IMR-90 (cell line): ENCODE measurements at regions not wholly inside any gene's neighbourhood (a gene's known extent, or its start where the extent isn't known, plus 50 kb on each side); places are given as distances from the start of the nearest gene placed in this dataset.

ENCODE experiments used
- ATAC-seq: fragments of 200-7000 bp; cut with Tn5 transposase; 2 replicates; pipeline ENCODE4 v1.9.1; 2020; ENCODE audit warnings: low read depth, mild to moderate bottlenecking, moderate library complexity
- BruUV-seq: library from RNA; stranded (reverse); fragments of 400-500 nt; replicated peaks from 2 replicates; lab custom pipeline; 2021; lab: Mats Ljungman, UMichigan
- CTCF ChIA-PET: fragments of 300-600 bp; formaldehyde crosslinking; extraction: SDS; loops from one replicate; lab custom pipeline; 2021; ENCODE audit warnings: antibody characterized with exemption; lab: Yijun Ruan, JAX
- POLR2A ChIA-PET: fragments of 300-600 bp; sonication (Branson Sonifier 250); formaldehyde crosslinking; loops from one replicate; lab custom pipeline; 2022; ENCODE audit warnings: antibody characterized with exemption; ENCODE audit not compliant: unreplicated experiment; lab: Charles Lee
- DNase-seq: peaks from one replicate; pipeline ENCODE4 v3.0.0; 2013
- H2AFZ ChIP-seq: replicated peaks from 2 replicates; pipeline ENCODE3; 2013; ENCODE audit warnings: low read length, mild to moderate bottlenecking; ENCODE audit not compliant: poor library complexity
- H2AK5ac ChIP-seq: 2 replicates; pipeline ENCODE4 v1.6.1; 2013; ENCODE audit warnings: low read depth, low read length, inconsistent platforms
- H2AK9ac ChIP-seq: replicated peaks from 2 replicates; pipeline ENCODE3; 2013; ENCODE audit warnings: mild to moderate bottlenecking, low read depth, low read length, moderate library complexity; ENCODE audit not compliant: poor library complexity
- H2BK120ac ChIP-seq: 2 replicates; pipeline ENCODE4 v1.6.1; 2013; ENCODE audit warnings: low read depth, low read length, inconsistent platforms
- H2BK15ac ChIP-seq: 3 replicates; pipeline ENCODE4 v1.6.1; 2013; ENCODE audit warnings: low read depth, low read length, inconsistent platforms
- H2BK20ac ChIP-seq: 2 replicates; pipeline ENCODE4 v1.6.1; 2013; ENCODE audit warnings: low read depth, mild to moderate bottlenecking, inconsistent platforms, low read length, moderate library complexity
- H2BK5ac ChIP-seq: 2 replicates; pipeline ENCODE4 v1.6.1; 2013; ENCODE audit warnings: mild to moderate bottlenecking, low read depth, low read length, inconsistent platforms; ENCODE audit not compliant: poor library complexity, severe bottlenecking
- H3K14ac ChIP-seq: replicated peaks from 2 replicates; pipeline ENCODE4 v1.6.1; 2013; ENCODE audit warnings: low read depth, low read length, inconsistent platforms
- H3K18ac ChIP-seq: 2 replicates; pipeline ENCODE4 v1.6.1; 2013; ENCODE audit warnings: low read depth, low read length, control low read depth
- H3K23ac ChIP-seq: 2 replicates; pipeline ENCODE4 v1.6.1; 2013; ENCODE audit warnings: low read depth, low read length, inconsistent platforms
- H3K27ac ChIP-seq: 2 replicates; pipeline ENCODE4 v1.5.1; 2013; ENCODE audit warnings: mild to moderate bottlenecking, control low read depth, low read length; ENCODE audit not compliant: insufficient read depth
- H3K27me3 ChIP-seq: 2 replicates; pipeline ENCODE4 v1.6.1; 2013; ENCODE audit warnings: low read length; ENCODE audit not compliant: control insufficient read depth, insufficient read depth
- H3K36me3 ChIP-seq: 2 replicates; pipeline ENCODE4 v1.6.1; 2013; ENCODE audit warnings: low read length, mixed read lengths; ENCODE audit not compliant: control insufficient read depth, insufficient read depth
- H3K4ac ChIP-seq: 2 replicates; pipeline ENCODE4 v1.6.1; 2013; ENCODE audit warnings: low read depth, low read length, inconsistent platforms
- H3K4me1 ChIP-seq: 2 replicates; pipeline ENCODE4 v1.6.1; 2013; ENCODE audit warnings: low read length, mixed read lengths; ENCODE audit not compliant: control insufficient read depth, insufficient read depth
- H3K4me2 ChIP-seq: 2 replicates; pipeline ENCODE4 v1.6.1; 2013; ENCODE audit warnings: low read depth, mild to moderate bottlenecking, control low read depth, low read length, moderate library complexity
- H3K4me3 ChIP-seq: 2 replicates; pipeline ENCODE4 v1.5.1; 2013; ENCODE audit warnings: low read depth, mild to moderate bottlenecking, control low read depth, low read length, moderate library complexity; ENCODE audit not compliant: insufficient read depth
- H3K56ac ChIP-seq: 2 replicates; pipeline ENCODE4 v1.6.1; 2013; ENCODE audit warnings: low read length, inconsistent platforms; ENCODE audit not compliant: insufficient read depth; ENCODE audit errors: extremely low read depth
- H3K79me1 ChIP-seq, 2 experiments: 2 replicates each; pipeline ENCODE4 v1.6.1; 2013; ENCODE audit warnings: low read length in 2 of 2, inconsistent platforms in 1 of 2, low read depth in 1 of 2
- H3K9ac ChIP-seq: 2 replicates; pipeline ENCODE4 v1.6.1; 2013; ENCODE audit warnings: low read depth, low read length, control low read depth
- H3K9me1 ChIP-seq: 2 replicates; pipeline ENCODE4 v1.6.1; 2013; ENCODE audit warnings: low read length, inconsistent platforms; ENCODE audit not compliant: insufficient read depth
- H3K9me3 ChIP-seq: 2 replicates; pipeline ENCODE4 v1.6.1; 2013; ENCODE audit warnings: low read length; ENCODE audit not compliant: control insufficient read depth, insufficient read depth
- H4K20me1 ChIP-seq: 2 replicates; pipeline ENCODE4 v1.6.1; 2013; ENCODE audit warnings: low read length, inconsistent platforms; ENCODE audit not compliant: insufficient read depth
- H4K5ac ChIP-seq: 2 replicates; pipeline ENCODE4 v1.6.1; 2013; ENCODE audit warnings: mild to moderate bottlenecking, low read depth, low read length, control low read depth
- H4K8ac ChIP-seq, 2 experiments: 2 replicates each; pipeline ENCODE4 v1.6.1; 2013; ENCODE audit warnings: low read depth in 2 of 2, low read length in 2 of 2, control low read depth in 1 of 2, inconsistent platforms in 1 of 2
- H4K91ac ChIP-seq: 2 replicates; pipeline ENCODE4 v1.6.1; 2013; ENCODE audit warnings: low read depth, low read length, inconsistent platforms; ENCODE audit not compliant: insufficient read depth
- BHLHE40 ChIP-seq: fragments of 150-350 bp; IDR thresholded peaks from 2 replicates; pipeline ENCODE4 v1.6.1; 2016; ENCODE audit warnings: mild to moderate bottlenecking, low read depth, low read length
- CEBPB ChIP-seq: IDR thresholded peaks from 2 replicates; pipeline ENCODE4 v1.6.1; 2012; ENCODE audit warnings: low read depth, low read length, improper control_type of control experiment
- CHD1 ChIP-seq: IDR thresholded peaks from 2 replicates; pipeline ENCODE4 v1.6.1; 2012; ENCODE audit warnings: low read depth, low read length, improper control_type of control experiment
- ELK1 ChIP-seq: fragments of 150-350 bp; IDR thresholded peaks from 2 replicates; pipeline ENCODE4 v1.6.1; 2016; ENCODE audit warnings: low read depth, mild to moderate bottlenecking, low read length, moderate library complexity, borderline replicate concordance
- FOS ChIP-seq: fragments of 150-350 bp; IDR thresholded peaks from 2 replicates; pipeline ENCODE4 v1.6.1; 2016; ENCODE audit warnings: low read depth, low read length
- MAFK ChIP-seq: IDR thresholded peaks from 2 replicates; pipeline ENCODE4 v1.6.1; 2012; ENCODE audit warnings: low read depth, low read length, improper control_type of control experiment
- MAZ ChIP-seq: IDR thresholded peaks from 2 replicates; pipeline ENCODE4 v1.6.1; 2012; ENCODE audit warnings: low read depth, mild to moderate bottlenecking, low read length, improper control_type of control experiment, moderate library complexity, borderline replicate concordance
- MXI1 ChIP-seq: IDR thresholded peaks from 2 replicates; pipeline ENCODE4 v1.6.1; 2012; ENCODE audit warnings: low read depth, mild to moderate bottlenecking, low read length, moderate library complexity, borderline replicate concordance
- NFE2L2 ChIP-seq: fragments of 150-350 bp; IDR thresholded peaks from 2 replicates; pipeline ENCODE4 v1.6.1; 2016; ENCODE audit warnings: low read depth, mild to moderate bottlenecking, low read length
- POLR2A ChIP-seq: IDR thresholded peaks from 2 replicates; pipeline ENCODE4 v1.6.1; 2012; ENCODE audit warnings: mild to moderate bottlenecking, low read depth, low read length
- RAD21 ChIP-seq: IDR thresholded peaks from 2 replicates; pipeline ENCODE4 v1.6.1; 2012; ENCODE audit warnings: low read length, improper control_type of control experiment
- RCOR1 ChIP-seq: IDR thresholded peaks from 2 replicates; pipeline ENCODE4 v1.6.1; 2012; ENCODE audit warnings: mild to moderate bottlenecking, low read length, improper control_type of control experiment; ENCODE audit not compliant: insufficient replicate concordance
- RFX5 ChIP-seq: IDR thresholded peaks from 2 replicates; pipeline ENCODE4 v1.8.0; 2012; ENCODE audit warnings: low read depth, mild to moderate bottlenecking, low read length, moderate library complexity
- SMC3 ChIP-seq: fragments of 150-350 bp; IDR thresholded peaks from 2 replicates; pipeline ENCODE4 v1.6.1; 2016; ENCODE audit warnings: low read depth, mild to moderate bottlenecking, antibody characterized with exemption, low read length, moderate library complexity
- USF2 ChIP-seq: fragments of 150-350 bp; IDR thresholded peaks from 2 replicates; pipeline ENCODE4 v1.6.1; 2017; ENCODE audit warnings: mild to moderate bottlenecking, antibody characterized with exemption, low read length, low read depth
- WGBS, 2 experiments: methylation state at CpG; one replicate each; pipeline versions ENCODE4 v1.1.5 to v1.1.7; 2013; ENCODE audit warnings: missing lambda C conversion rate in 2 of 2; ENCODE audit not compliant: insufficient read length in 1 of 2; ENCODE audit errors: extremely low coverage in 2 of 2; 5-methylcytosine and 5-hydroxymethylcytosine counted together
- dilution Hi-C: fragments of 300-500 bp; cut with HindIII; formaldehyde crosslinking; loops from one replicate; pipeline ENCODE4 v1.14.3; 2018; ENCODE audit warnings: low sequenced_read_pairs; ENCODE audit not compliant: unreplicated experiment
- in situ Hi-C: fragments of 300-500 bp; cut with MboI; formaldehyde crosslinking; loops from 3 replicates; pipeline ENCODE4 v1.14.3; 2019; ENCODE audit warnings: low sequenced_read_pairs, inconsistent platforms, mixed read lengths
- intact Hi-C: fragments of 100-400 bp; cut with micrococcal nuclease; formaldehyde crosslinking; loops from 2 replicates; pipeline ENCODE4 v1.10.0; 2022
- TF ChIP-seq, protein P1 (sequence below): conservative IDR thresholded peaks from 2 replicates; pipeline ENCODE4 v1.5.1; 2012; ENCODE audit warnings: mild to moderate bottlenecking, low read depth, low read length, improper control_type of control experiment

- Histone ChIP-seq H3K9ac (no peak overlapping the region), H2AK9ac (no peak overlapping the region), H2AK5ac (no peak overlapping the region), H3K9me3 (no peaks in the 10 kb centered on the region), H3K27ac (no peak overlapping the region), H3K23ac (no peak overlapping the region), H4K5ac (no peak overlapping the region), H3K79me1 (no peaks in the 10 kb centered on the region), H3K56ac (no peak overlapping the region), H3K14ac (no peak overlapping the region), H4K91ac (no peak overlapping the region), H2BK120ac (no peak overlapping the region), H3K4me2 (no peak overlapping the region), H2BK15ac (no peak overlapping the region), H3K4ac (no peak overlapping the region), H3K4me1 (no peaks in the 10 kb centered on the region), H3K36me3 (no peaks in the 10 kb centered on the region), H3K9me1 (no peaks in the 10 kb centered on the region), H2BK5ac (no peak overlapping the region), H3K27me3 (peaks cover 13% of the 10 kb centered on the region; the same call in 1 of the 2 replicates), H2AFZ (no peak overlapping the region), H3K18ac (no peak overlapping the region), H3K4me3 (no peak overlapping the region), H4K20me1 (no peaks in the 10 kb centered on the region), H2BK20ac (no peak overlapping the region), H4K8ac (no peak overlapping the region)
- in situ Hi-C loops, result no loop called here
- no TSS peak for BruUV-seq
- CTCF ChIA-PET, result no interaction called here
- ATAC-seq (no peak), DNase-seq (no peak)
- TF ChIP-seq RFX5, result no peak
- no peak for TF ChIP-seq CEBPB
- no peak for TF ChIP-seq USF2
- no peak for TF ChIP-seq BHLHE40
- no peak for TF ChIP-seq MAZ
- no peak for TF ChIP-seq SMC3
- TF ChIP-seq, protein P1, sequence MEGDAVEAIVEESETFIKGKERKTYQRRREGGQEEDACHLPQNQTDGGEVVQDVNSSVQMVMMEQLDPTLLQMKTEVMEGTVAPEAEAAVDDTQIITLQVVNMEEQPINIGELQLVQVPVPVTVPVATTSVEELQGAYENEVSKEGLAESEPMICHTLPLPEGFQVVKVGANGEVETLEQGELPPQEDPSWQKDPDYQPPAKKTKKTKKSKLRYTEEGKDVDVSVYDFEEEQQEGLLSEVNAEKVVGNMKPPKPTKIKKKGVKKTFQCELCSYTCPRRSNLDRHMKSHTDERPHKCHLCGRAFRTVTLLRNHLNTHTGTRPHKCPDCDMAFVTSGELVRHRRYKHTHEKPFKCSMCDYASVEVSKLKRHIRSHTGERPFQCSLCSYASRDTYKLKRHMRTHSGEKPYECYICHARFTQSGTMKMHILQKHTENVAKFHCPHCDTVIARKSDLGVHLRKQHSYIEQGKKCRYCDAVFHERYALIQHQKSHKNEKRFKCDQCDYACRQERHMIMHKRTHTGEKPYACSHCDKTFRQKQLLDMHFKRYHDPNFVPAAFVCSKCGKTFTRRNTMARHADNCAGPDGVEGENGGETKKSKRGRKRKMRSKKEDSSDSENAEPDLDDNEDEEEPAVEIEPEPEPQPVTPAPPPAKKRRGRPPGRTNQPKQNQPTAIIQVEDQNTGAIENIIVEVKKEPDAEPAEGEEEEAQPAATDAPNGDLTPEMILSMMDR, result no peak
- no peak for TF ChIP-seq MXI1
- TF ChIP-seq POLR2A, result no peak
- TF ChIP-seq MAFK, result no peak
- no peak for TF ChIP-seq RCOR1
- no peak for TF ChIP-seq ELK1
- TF ChIP-seq RAD21, result no peak
- no peak for TF ChIP-seq CHD1
- no peak for TF ChIP-seq NFE2L2
- no peak for TF ChIP-seq FOS
- WGBS, 2 experiments, result no CpG with 5 or more reads among the region's 8 CpGs
- intact Hi-C loops, result loop anchor here (10.0 kb wide), 1 partner anchor 1122 kb away; no protein-coding TSS in a partner anchor
- dilution Hi-C loops, result no loop called here
- POLR2A ChIA-PET, result no interaction called here
Observed at GRCh38 chr6:166772518-166772917, 145.5 kb upstream of the RPS6KA2 start.
